GM19023 (cell line): ENCODE measurements at regions not wholly inside any gene's neighbourhood (a gene's known extent, or its start where the extent isn't known, plus 50 kb on each side); places are given as distances from the start of the nearest gene placed in this dataset.

ENCODE experiments used
- ATAC-seq: cut with Tn5 transposase; IDR thresholded peaks from one replicate; pipeline ENCODE4 v1.9.1; 2021; ENCODE audit warnings: mild to moderate bottlenecking, moderate library complexity; ENCODE audit not compliant: unreplicated experiment

- no peak for ATAC-seq
These were observed 1334.3 kb upstream of the ZEB2 start for GRCh38 chr2:145854039-145854755.

GRCh38 chr2:145851730-145852129, 1331.8 kb upstream of the ZEB2 start:
- no peak for ATAC-seq

GRCh38 chr2:145849466-145849865, 1329.5 kb upstream of the ZEB2 start:
- ATAC-seq, result no peak

GRCh38 chr2:145846982-145847381, 1327.1 kb upstream of the ZEB2 start:
- ATAC-seq, result no peak

GRCh38 chr2:145845923-145846322, 1326.0 kb upstream of the ZEB2 start:
- ATAC-seq, result no peak

- no peak for ATAC-seq
These were observed 1325.4 kb upstream of the ZEB2 start for GRCh38 chr2:145845207-145845894.

GRCh38 chr2:145841973-145842372, 1322.1 kb upstream of the ZEB2 start:
- ATAC-seq, result no peak

GRCh38 chr2:145836986-145837385, 1317.1 kb upstream of the ZEB2 start:
- no peak for ATAC-seq

GRCh38 chr2:145835665-145836064, 1315.7 kb upstream of the ZEB2 start:
- no peak for ATAC-seq

GRCh38 chr2:145832681-145833080, 1312.8 kb upstream of the ZEB2 start:
- no peak for ATAC-seq

- ATAC-seq, result no peak
These were observed 1310.0 kb upstream of the ZEB2 start for GRCh38 chr2:145829931-145830330.

- no peak for ATAC-seq
These were observed 1307.3 kb upstream of the ZEB2 start for GRCh38 chr2:145827235-145827634.

- no peak for ATAC-seq
These were observed 1304.5 kb upstream of the ZEB2 start for GRCh38 chr2:145824384-145824783.

GRCh38 chr2:145822892-145823534, 1303.1 kb upstream of the ZEB2 start:
- no peak for ATAC-seq

GRCh38 chr2:145820651-145821050, 1300.7 kb upstream of the ZEB2 start:
- no peak for ATAC-seq

GRCh38 chr2:145818890-145819504, 1299.1 kb upstream of the ZEB2 start:
- no peak for ATAC-seq

- no peak for ATAC-seq
These were observed 1296.0 kb upstream of the ZEB2 start for GRCh38 chr2:145815933-145816332.

GRCh38 chr2:145813481-145813880, 1293.6 kb upstream of the ZEB2 start:
- ATAC-seq, result no peak

GRCh38 chr2:145812165-145812554, 1292.2 kb upstream of the ZEB2 start:
- no peak for ATAC-seq

GRCh38 chr2:145811276-145812164, 1291.6 kb upstream of the ZEB2 start:
- no peak for ATAC-seq

- ATAC-seq, result no peak
These were observed 1288.0 kb upstream of the ZEB2 start for GRCh38 chr2:145807968-145808367.
